HFF-Myc (cell line): ENCODE measurements at regions not wholly inside any gene's neighbourhood (a gene's known extent, or its start where the extent isn't known, plus 50 kb on each side); places are given as distances from the start of the nearest gene placed in this dataset.

Source experiments
- DNase-seq: peaks from one replicate; pipeline ENCODE4 v3.0.0-alpha.2; 2011; ENCODE audit warnings: low read depth; ENCODE audit errors: extremely low read depth
- H3K4me3 ChIP-seq: replicated peaks from 2 replicates; pipeline ENCODE4 v1.5.1; 2011; ENCODE audit warnings: low read depth, mild to moderate bottlenecking, control low read depth, low read length
- TF ChIP-seq, protein P1 (sequence below): IDR thresholded peaks from 2 replicates; pipeline ENCODE4 v1.5.1; 2012; ENCODE audit warnings: mild to moderate bottlenecking, low read depth, low read length, control low read depth; ENCODE audit errors: missing control alignments

DNA sequence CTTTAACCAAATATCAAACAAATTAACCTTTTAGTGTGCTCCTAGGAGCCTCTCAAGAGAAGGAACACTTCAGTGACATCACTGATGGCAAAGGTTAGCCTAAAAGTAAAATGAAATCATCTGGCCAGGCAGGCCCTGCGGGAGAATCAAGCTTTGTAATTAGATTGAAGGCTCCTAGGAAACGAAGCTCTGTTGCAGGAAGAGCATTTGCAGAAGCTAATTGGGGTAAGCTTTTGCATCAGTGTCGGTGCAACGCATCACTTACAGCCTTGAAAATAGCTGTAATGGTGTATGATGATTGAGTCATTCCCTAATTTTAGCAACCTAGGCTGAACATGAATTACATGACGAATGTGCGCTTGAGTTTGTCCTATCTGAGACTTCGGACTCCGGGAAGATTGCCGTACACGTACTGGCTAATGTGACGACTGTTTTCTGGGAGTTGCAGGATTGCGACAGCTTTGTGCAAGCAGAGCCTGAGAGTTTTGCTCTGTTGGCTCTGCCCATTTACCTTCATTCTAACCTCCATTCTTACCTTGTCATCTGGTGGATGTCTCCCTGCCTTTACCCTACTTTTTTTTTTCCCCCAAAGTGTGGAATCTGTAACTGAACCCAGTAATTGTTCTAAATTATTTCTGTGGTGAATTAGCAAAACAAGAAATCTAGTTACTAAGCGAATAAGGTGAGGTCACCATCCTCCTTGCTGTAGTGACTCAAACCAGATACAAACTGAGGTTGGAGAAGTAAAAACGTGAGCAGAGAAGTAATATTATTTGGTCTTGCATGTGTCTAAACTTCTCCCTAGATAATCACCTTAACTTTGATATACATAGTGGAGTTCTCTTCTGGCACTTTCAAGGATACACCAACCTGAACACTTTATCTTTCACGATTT lies 675.9 kb upstream of the CITED2 start:
- H3K4me3 ChIP-seq = no peak overlapping the region

DNA sequence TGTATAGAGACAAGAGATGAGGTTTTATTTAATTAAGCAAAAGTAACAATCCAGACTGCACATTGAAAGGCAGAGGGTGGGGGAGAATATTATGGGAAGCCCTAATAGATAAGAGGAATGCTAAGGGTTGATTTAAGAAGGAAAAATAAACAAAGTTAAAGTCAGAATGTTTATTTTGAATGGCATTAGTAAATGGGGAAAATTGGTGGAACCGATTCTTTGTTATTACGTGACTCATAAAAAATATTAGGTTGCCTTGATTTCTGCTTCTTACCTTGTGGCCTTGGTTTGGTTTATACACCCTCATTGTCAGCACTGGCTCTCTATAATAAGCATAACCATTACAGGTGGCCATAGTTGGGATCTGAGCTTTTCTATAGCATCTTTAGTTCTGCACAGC lies 674.8 kb upstream of the CITED2 start:
- TF ChIP-seq, protein P1, sequence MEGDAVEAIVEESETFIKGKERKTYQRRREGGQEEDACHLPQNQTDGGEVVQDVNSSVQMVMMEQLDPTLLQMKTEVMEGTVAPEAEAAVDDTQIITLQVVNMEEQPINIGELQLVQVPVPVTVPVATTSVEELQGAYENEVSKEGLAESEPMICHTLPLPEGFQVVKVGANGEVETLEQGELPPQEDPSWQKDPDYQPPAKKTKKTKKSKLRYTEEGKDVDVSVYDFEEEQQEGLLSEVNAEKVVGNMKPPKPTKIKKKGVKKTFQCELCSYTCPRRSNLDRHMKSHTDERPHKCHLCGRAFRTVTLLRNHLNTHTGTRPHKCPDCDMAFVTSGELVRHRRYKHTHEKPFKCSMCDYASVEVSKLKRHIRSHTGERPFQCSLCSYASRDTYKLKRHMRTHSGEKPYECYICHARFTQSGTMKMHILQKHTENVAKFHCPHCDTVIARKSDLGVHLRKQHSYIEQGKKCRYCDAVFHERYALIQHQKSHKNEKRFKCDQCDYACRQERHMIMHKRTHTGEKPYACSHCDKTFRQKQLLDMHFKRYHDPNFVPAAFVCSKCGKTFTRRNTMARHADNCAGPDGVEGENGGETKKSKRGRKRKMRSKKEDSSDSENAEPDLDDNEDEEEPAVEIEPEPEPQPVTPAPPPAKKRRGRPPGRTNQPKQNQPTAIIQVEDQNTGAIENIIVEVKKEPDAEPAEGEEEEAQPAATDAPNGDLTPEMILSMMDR = no peak

More for the DNA sequence above, 675.9 kb upstream of the CITED2 start:
- TF ChIP-seq, protein P1 = no peak
- no peak for DNase-seq

DNA sequence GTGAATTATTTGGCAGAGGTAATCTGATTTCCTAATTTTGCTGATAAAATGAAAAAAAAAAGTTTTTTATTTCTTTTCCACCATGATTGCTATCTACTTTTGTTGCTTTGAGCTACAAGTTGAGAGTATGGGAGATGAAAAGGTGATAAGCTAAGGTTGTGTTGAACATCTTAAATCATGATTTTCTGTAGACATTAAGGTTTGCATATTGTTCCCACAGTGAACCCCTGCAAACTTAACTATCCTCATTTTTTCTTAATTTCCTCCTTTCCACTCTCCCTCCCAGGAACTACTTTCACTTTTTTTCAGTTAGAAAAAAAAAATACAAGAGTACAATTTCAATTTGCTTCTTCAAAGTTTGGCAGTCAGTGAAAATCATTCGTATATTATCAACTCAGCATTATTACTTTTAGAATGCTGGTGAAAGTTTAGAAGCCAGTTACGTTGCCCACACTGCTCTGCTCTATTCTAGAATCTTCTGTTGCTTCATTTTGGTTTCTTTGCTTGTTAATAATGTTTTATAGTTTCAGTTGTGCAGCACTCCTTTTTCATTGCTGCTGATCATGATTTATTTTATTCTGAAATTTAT lies 673.8 kb upstream of the CITED2 start:
- H3K4me3 ChIP-seq = no peak overlapping the region
- DNase-seq = no peak
- TF ChIP-seq, protein P1 = no peak

More for the DNA sequence above, 674.8 kb upstream of the CITED2 start:
- no peak overlapping the region for H3K4me3 ChIP-seq
- DNase-seq = no peak

DNA sequence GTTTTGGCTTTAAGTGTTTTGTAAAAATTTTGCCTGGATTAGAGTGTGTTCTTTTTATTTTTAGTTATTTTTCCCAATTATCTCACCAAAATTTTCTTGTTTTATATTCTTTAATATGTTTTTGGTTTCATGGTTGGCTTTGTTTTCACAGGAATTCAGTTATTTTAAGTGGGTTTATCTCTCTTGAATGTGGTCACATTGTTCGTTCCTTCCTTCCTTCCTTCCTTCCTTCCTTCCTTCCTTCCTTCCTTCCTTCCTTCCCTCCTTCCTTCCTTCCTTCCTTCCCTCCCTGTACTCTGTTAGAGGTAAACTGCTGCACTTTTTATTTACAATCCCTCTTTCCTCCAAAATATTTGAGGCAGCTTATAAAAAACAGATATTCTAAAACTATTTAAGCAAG lies 672.9 kb upstream of the CITED2 start:
- DNase-seq = no peak
- TF ChIP-seq, protein P1 = no peak
- no peak overlapping the region for H3K4me3 ChIP-seq

DNA sequence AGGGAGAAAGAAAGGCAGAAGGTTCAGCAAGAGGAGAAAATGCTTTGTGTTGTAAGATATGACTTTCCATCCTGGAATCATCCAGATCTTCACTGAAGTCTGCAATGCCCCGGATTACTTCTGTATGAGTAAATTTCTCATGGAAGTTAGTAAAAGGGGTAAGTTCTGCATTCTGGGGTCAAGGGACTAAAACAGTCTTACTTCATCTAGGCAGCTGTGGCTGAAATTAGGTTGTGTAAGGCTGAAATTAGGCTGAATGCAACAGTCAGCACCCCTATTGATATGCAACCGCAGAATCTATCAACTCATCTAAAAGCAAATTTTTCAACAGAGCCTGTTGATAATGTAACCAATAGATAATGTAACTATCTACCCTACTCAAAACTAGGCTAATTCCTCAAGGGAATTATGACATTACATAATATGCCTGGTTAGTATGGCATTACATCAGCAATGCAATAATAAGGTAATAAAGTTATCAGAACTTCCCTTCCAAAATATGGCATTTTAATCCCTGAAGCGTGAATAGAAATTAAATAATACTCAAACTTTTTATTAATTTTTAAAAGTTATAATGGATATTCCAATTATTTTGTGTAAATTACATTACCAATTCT lies 671.7 kb upstream of the CITED2 start:
- TF ChIP-seq, protein P1 = no peak
- DNase-seq = no peak
- no peak overlapping the region for H3K4me3 ChIP-seq

DNA sequence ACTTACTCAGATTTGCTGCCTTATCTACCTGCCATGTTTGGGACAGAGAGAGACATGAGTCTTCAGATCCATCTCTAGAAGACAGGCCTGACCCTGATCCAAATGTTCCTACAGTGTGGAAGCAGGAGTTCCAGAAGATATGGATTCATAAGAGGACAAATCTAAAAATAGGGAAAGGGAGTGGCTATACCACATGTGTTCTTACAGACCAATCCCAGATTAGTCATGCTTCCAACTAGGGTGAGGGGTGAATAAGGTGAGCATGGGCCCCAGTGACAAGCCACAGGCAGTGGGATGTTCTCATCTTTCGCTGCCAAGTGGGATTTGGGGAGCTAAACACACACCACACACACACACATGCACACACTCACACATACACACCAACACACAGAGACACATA lies 670.7 kb upstream of the CITED2 start:
- no peak overlapping the region for H3K4me3 ChIP-seq
- DNase-seq = no peak
- TF ChIP-seq, protein P1 = no peak
